ENCODE measurements at regions not wholly inside any gene's neighbourhood (a gene's known extent, or its start where the extent isn't known, plus 50 kb on each side); places are given as distances from the start of the nearest gene placed in this dataset.

DNA sequence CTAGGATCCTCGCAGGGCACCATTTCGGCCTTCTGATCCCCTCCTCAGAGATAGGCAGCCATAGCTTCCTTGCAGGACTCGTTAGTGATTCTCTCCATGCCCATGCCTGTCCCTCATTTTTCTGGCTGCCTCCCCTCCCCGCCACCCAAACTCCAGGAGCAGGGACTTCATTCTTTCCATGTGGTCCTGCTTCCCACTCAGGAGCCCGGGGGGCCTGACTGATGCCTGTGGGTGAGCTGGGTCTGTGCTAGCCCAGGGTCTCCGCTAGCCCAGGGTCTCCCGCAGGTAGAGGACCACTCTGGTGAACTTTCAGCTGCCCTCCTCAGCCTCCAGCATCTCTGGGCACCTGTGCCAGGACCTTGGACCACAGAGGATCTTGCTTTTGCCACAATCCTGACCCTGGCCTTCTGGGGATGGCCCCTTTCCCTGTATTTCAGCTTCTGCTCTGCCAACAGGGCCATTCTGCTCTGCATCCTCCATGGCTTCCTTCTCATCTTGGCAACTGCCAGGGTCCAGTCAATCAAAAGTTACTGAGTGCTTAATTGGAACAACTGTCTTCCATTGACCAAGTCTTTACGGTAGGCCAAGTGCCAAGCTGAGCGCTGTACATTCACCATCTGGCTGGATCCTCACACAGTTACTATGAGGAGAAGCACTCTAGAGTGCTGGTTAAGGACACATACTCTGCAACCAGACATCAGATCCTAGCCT, 152.2 kb downstream of the EFNB1 start:
- TF ChIP-seq, protein P1, sequence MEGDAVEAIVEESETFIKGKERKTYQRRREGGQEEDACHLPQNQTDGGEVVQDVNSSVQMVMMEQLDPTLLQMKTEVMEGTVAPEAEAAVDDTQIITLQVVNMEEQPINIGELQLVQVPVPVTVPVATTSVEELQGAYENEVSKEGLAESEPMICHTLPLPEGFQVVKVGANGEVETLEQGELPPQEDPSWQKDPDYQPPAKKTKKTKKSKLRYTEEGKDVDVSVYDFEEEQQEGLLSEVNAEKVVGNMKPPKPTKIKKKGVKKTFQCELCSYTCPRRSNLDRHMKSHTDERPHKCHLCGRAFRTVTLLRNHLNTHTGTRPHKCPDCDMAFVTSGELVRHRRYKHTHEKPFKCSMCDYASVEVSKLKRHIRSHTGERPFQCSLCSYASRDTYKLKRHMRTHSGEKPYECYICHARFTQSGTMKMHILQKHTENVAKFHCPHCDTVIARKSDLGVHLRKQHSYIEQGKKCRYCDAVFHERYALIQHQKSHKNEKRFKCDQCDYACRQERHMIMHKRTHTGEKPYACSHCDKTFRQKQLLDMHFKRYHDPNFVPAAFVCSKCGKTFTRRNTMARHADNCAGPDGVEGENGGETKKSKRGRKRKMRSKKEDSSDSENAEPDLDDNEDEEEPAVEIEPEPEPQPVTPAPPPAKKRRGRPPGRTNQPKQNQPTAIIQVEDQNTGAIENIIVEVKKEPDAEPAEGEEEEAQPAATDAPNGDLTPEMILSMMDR (IDR thresholded peaks at IDR 0.05), result no peak
- no peak for TF ChIP-seq ZFX (IDR thresholded peaks at IDR 0.05; ENCODE audit: borderline replicate concordance)
